ENCODE measurements at regions not wholly inside any gene's neighbourhood (a gene's known extent, or its start where the extent isn't known, plus 50 kb on each side); places are given as distances from the start of the nearest gene placed in this dataset.

DNA sequence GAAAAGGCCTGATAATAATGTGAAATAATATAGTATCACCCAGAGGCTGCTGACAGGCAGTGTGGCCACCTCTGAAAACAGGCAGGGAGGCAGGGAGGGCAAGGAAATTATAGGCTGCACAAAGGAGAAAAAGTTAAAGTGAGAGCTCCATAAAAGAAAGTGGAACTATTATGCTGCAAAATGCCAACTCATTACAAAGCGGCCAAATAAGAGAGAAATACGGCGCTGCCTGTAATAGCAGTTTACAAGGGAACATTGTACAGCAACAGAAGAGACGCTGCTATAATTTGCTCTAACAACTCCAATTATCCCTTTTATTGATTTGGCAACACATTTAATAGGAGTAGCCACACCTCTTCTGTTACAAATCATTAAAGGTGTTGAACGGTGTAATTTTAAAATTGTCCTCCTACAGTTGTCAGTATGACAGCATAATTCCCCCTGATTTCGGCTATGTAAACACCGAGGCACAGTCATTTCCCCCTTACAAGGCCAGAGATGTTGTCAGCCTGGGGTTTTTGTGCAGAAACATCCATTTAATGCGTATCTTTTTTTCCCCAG lies 120.3 kb downstream of the MRM1 start:
- H3K4me1 Mint-ChIP-seq, result peaks cover 10% of the 10 kb centered on the region
- TF ChIP-seq, protein P1, sequence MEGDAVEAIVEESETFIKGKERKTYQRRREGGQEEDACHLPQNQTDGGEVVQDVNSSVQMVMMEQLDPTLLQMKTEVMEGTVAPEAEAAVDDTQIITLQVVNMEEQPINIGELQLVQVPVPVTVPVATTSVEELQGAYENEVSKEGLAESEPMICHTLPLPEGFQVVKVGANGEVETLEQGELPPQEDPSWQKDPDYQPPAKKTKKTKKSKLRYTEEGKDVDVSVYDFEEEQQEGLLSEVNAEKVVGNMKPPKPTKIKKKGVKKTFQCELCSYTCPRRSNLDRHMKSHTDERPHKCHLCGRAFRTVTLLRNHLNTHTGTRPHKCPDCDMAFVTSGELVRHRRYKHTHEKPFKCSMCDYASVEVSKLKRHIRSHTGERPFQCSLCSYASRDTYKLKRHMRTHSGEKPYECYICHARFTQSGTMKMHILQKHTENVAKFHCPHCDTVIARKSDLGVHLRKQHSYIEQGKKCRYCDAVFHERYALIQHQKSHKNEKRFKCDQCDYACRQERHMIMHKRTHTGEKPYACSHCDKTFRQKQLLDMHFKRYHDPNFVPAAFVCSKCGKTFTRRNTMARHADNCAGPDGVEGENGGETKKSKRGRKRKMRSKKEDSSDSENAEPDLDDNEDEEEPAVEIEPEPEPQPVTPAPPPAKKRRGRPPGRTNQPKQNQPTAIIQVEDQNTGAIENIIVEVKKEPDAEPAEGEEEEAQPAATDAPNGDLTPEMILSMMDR (conservative IDR thresholded peaks at IDR 0.05), result no peak
- no peaks in the 10 kb centered on the region for H3K9me3 Mint-ChIP-seq
- H3K27me3 Mint-ChIP-seq (ENCODE audit: low read depth), result peaks cover 2% of the 10 kb centered on the region
- H3K36me3 Mint-ChIP-seq (ENCODE audit: low read depth), result no peaks in the 10 kb centered on the region
- peak overlapping the region; percentile 48 for H3K4me3 Mint-ChIP-seq
- DNase-seq (ENCODE audit: low read depth, low spot score), result no peak
- peak overlapping the region; percentile 83 for H3K27ac Mint-ChIP-seq (ENCODE audit: unreplicated experiment)

DNA sequence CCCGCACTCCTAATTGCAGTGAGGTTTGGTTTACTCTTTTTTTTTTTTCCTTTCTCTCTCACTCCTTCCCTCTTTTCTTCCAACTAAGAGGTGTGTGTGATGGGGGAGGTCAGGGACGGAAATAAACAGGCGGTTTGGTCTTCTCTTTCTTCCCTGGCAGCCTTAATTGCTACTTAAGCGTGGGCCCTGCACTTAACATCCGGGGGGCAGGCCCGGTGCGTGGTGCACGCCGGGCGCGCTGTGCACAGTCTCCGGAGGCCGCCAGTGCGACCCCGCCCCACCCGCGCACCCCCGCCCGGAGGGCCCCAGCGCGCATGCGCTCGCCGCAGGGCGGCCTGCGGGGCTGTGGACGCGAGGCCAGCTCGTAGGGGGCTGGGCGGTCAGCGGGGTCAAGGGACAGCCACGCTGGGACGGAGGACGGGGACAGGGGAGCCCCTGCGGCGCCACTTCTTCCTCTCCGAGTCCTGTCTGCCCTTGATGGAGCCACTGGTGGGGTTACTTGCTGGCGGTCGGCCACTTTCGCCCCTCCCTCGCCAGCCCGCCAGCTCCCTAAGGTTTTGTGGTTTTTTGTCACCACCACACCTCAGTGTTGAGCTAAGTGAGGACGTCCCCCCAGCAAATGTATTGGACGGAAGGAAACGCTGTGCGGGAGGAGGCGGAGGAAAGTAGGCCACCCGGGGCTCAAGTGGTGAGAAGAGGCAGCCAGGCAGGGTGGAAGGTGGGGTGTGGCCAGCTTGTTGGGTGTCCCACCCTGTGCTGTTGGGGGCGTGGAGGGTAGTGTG lies 120.9 kb downstream of the MRM1 start:
- peak overlapping the region; percentile 48 for H3K4me3 Mint-ChIP-seq

DNA sequence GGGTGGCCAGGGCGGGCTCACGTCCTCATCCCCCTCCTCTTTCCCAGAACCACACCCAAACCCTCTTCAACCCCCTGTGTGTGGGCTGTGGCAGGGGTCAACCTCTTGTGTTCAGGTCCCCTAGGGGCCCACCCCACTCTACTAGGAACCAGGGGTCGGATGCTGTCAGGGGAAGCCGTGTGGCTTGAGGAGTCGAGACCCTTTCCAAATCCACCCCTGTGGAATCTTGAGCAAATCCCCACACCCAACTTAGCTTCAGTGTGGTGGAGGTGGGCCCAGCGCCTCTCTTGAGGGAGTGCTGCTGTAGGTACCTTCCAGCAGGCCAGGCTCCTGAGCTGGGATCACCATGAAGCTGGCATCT lies 121.5 kb downstream of the MRM1 start:
- H3K4me3 Mint-ChIP-seq, result no peak overlapping the region
- no peak overlapping the region for H3K27ac Mint-ChIP-seq (ENCODE audit: unreplicated experiment)
- peaks cover 5% of the 10 kb centered on the region for H3K27me3 Mint-ChIP-seq (ENCODE audit: low read depth)
- TF ChIP-seq, protein P1 (conservative IDR thresholded peaks at IDR 0.05), result no peak
- no peak for DNase-seq (ENCODE audit: low read depth, low spot score)
- H3K4me1 Mint-ChIP-seq, result peaks cover 18% of the 10 kb centered on the region
- no peaks in the 10 kb centered on the region for H3K9me3 Mint-ChIP-seq
- no peaks in the 10 kb centered on the region for H3K36me3 Mint-ChIP-seq (ENCODE audit: low read depth)

More for the DNA sequence above, 120.9 kb downstream of the MRM1 start:
- TF ChIP-seq, protein P1 (conservative IDR thresholded peaks at IDR 0.05), result no peak
- DNase-seq (ENCODE audit: low read depth, low spot score), result peak; percentile 77
- H3K27ac Mint-ChIP-seq (ENCODE audit: unreplicated experiment), result peak overlapping the region; percentile 83
- no peaks in the 10 kb centered on the region for H3K9me3 Mint-ChIP-seq
- H3K27me3 Mint-ChIP-seq (ENCODE audit: low read depth), result peaks cover 3% of the 10 kb centered on the region
- no peaks in the 10 kb centered on the region for H3K36me3 Mint-ChIP-seq (ENCODE audit: low read depth)
- peaks cover 12% of the 10 kb centered on the region for H3K4me1 Mint-ChIP-seq

DNA sequence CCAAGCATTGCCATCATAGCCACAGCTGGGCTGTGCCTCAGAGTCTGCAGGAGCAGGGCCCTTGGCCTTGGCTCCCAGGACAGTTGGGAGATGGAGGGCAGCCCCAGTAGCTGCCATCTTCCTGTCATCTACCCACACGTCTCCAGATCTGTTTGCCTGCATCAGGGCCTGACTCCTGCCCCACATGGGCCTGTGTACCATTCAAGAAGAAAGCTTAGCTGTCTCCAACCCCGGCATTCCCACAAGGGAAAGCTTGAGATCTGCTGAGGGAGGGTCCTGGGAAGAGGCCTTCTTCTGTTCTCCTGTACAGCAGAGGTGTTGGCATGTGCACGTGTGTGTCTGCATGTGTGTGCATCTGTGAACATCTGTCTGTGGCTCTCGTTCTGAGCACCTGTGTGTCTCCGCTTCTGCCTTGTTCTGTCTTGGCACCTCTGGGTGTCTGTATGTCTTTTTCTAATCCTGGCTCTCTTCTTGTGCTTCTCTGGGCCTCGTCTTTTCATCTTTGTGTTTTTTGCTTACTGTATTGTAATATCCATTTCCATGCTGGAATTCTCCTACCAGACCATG lies 122.2 kb downstream of the MRM1 start:
- no peaks in the 10 kb centered on the region for H3K9me3 Mint-ChIP-seq
- peaks cover 7% of the 10 kb centered on the region for H3K27me3 Mint-ChIP-seq (ENCODE audit: low read depth)
- H3K4me1 Mint-ChIP-seq, result peaks cover 25% of the 10 kb centered on the region
- H3K4me3 Mint-ChIP-seq, result no peak overlapping the region
- TF ChIP-seq, protein P1 (conservative IDR thresholded peaks at IDR 0.05), result no peak
- H3K27ac Mint-ChIP-seq (ENCODE audit: unreplicated experiment), result no peak overlapping the region
- H3K36me3 Mint-ChIP-seq (ENCODE audit: low read depth), result no peaks in the 10 kb centered on the region
- no peak for DNase-seq (ENCODE audit: low read depth, low spot score)

DNA sequence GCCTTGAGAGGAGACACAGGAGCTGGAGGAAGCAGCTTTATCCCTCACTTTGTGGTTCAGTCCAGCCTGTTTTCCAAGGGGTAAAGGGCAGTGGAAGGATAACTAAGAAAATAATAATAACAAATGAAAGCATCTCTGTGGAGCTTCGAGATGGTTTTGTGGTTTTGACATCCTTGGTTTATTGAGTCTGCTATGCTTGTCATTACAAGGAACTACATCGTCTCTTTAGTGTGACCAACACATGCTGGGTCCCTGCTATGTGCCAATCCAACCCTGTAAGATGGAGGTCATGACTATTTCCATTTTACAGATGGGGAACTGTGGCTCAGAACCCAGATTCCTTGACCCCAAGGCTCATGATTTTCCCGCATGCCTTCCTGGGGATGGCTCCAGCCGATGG lies 124.8 kb downstream of the MRM1 start:
- Mint-ChIP-seq H3K27me3 (ENCODE audit: low read depth) (peaks cover 13% of the 10 kb centered on the region), H3K36me3 (ENCODE audit: low read depth) (no peaks in the 10 kb centered on the region), H3K4me3 (no peak overlapping the region), H3K9me3 (no peaks in the 10 kb centered on the region), H3K4me1 (peaks cover 35% of the 10 kb centered on the region), H3K27ac (ENCODE audit: unreplicated experiment) (no peak overlapping the region)
- no peak for DNase-seq (ENCODE audit: low read depth, low spot score)
- TF ChIP-seq, protein P1 (conservative IDR thresholded peaks at IDR 0.05), result no peak

Measured in neural crest cell (in vitro differentiated cells).